ENCODE measurements at regions not wholly inside any gene's neighbourhood (a gene's known extent, or its start where the extent isn't known, plus 50 kb on each side); places are given as distances from the start of the nearest gene placed in this dataset.

DNA sequence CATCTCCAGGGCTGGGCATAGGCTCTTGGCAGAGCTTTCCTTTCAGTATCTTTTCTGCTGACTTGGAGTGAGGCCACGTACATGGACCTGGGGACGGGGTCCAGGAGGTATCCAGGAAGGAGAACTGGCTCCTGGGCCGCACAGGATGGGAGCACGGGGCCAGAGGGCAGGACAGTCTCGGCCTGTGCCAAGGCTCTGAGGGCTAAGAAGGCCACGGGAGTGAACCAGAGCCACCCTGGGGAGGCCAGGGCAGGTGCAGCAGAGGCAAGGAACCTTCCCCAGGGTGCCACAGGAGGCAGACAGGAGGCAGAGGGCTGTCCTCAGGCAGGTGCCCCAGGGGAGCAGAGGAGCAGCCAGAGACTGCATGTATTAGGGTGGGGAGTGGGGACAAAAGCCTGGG is 50.3 kb downstream of the PLXNA1 start:
- intact Hi-C loops (cut with DNase I) = no loop called here
- DNase-seq (ENCODE audit: low spot score) (no peak), ATAC-seq (no peak)

GRCh38 chr3:127033786-127034185 is 50.9 kb downstream of the PLXNA1 start:
- no peak for DNase-seq (ENCODE audit: low spot score)
- intact Hi-C loops (cut with DNase I) = no loop called here
- no peak for ATAC-seq

DNA sequence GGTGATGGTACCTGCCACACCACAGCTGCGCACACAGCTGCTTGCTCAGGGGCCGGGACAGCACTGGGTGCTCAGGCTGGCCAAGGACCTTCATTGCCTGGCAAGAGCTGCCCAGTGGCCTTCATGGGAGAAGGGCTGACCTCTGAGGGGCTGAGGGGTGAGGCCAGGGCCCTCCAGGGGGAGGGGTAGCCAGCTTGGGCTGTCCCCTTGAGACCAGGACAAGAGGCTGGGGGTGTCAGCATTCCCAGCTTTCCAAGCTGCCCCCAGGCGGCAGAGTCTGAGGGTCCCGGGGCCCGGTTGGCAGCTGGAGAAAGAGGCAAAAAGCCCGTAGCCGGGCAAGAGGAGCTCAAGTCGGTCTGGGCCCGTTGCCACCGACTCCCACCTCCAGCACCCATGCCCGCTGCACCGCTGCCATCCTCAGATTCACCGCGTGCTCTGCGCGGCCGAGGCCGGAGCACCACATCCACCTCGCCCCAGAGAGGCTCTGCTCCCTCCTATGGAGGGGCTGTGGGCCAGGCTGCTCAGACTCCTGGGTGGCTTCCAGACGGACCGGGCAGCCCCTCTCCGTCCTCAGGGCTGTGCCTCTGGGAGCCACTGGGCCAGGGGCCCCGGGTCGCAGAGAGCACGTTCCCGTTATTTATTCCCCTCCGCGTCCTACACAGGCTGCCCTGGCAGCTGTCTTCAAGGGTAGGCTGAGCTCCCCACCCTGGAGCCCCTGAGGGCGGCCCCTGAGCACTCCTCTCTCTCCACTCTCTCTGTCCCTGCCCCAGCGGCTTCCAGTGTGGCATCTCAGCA is 51.5 kb downstream of the PLXNA1 start:
- ATAC-seq (no peak), DNase-seq (ENCODE audit: low spot score) (no peak)
- intact Hi-C loops (cut with DNase I) = no loop called here

DNA sequence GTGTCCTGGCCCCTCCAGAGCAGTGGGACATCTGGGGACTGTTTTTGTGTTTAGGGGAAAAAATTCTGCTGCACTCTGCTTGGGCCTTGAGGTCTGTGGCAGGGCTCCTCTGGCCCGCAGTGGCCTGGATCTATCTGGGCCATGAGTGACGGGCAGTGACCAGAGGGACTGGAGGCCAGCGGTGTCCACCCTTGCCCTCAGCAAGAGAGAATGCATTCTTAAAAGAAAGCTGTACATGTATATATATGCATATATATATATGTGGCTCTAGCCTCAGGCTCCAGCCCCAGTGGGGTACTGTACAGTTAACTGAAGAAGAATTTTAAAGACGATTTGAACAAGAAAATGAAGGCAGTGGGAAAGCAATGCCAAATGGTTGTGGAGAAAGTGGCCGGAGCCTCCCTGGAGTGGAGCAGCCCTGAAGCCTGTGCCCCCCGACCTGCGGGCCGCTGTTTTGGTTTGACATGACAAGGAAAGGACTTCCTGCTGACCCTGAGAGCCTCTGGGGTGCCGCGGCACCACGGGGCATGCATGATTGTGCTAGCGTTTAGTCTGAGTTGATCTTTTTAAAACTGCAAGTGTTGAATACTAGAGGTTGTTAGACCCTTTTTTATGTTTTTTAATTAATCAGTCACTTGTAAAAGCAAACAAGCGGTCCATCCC is 52.2 kb downstream of the PLXNA1 start:
- ATAC-seq (no peak), DNase-seq (ENCODE audit: low spot score) (no peak)
- intact Hi-C loops (cut with DNase I) = no loop called here

GRCh38 chr3:127035677-127036076 is 52.8 kb downstream of the PLXNA1 start:
- intact Hi-C loops (cut with DNase I) = no loop called here
- ATAC-seq (peak; percentile 88), DNase-seq (ENCODE audit: low spot score) (peak; percentile 87)

- intact Hi-C loops (cut with DNase I) = no loop called here
- DNase-seq (ENCODE audit: low spot score) = peak; percentile 55
- peak; percentile 7 for ATAC-seq
These were observed 53.5 kb downstream of the PLXNA1 start for GRCh38 chr3:127036209-127037020.

GRCh38 chr3:127037021-127037400 is 54.1 kb downstream of the PLXNA1 start:
- peak; percentile 54 for DNase-seq (ENCODE audit: low spot score)
- intact Hi-C loops (cut with DNase I) = no loop called here
- no peak for ATAC-seq

DNA sequence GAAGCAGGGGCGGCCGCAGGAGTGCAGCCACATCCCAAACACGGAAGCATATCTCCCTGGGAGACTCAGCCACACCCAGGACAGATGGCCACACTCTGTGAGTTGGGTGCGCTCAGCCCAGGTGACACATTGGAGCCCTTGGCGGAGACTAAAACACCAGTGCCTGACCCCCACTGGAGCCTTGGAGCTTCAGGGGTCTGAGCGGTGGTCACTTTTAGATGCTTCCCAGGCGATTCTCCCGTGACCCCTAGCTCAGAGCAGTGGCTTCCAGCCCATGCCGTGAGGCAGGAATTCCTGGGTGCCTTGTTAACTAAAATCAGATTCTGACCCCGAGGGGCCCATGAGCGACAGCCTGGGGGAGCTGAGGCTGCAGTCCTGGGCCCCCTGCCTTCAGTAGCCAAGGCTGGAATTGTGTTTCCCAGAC is 54.5 kb downstream of the PLXNA1 start:
- no peak for ATAC-seq
- peak; percentile 47 for DNase-seq (ENCODE audit: low spot score)
- intact Hi-C loops (cut with DNase I) = no loop called here

DNA sequence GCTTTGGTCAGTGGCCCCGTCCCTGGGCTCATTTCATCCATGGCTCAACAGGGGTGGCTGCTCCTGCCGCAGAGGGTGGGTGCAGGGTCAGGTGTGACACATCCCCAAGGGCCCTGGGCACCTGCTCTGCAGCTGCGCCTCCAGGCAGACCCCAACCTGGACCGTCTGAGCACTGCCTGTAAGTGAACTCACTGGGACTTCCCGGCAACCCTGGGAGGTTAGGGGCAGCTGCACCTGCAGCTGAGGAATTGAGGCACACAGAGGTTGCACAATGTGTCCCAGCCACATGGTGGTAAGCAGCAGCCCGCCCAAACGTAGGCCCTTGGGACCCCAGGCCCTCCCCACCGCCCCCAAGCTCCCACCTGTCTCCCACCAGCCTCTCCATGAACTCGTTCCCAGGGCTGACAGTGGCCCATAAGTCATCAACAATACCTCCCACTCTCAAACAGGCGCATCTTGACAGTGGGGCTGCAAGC is 55.1 kb downstream of the PLXNA1 start:
- ATAC-seq = no peak
- intact Hi-C loops (cut with DNase I) = no loop called here
- peak; percentile 50 for DNase-seq (ENCODE audit: low spot score)

- intact Hi-C loops (cut with DNase I) = no loop called here
- DNase-seq (ENCODE audit: low spot score) (peak; percentile 36), ATAC-seq (no peak)
These were observed 55.6 kb downstream of the PLXNA1 start for GRCh38 chr3:127038466-127038865.

- DNase-seq (ENCODE audit: low spot score) = peak; percentile 35
- no peak for ATAC-seq
- intact Hi-C loops (cut with DNase I) = no loop called here
These were observed 56.1 kb downstream of the PLXNA1 start for GRCh38 chr3:127038923-127039581.

GRCh38 chr3:127039719-127040118 is 56.8 kb downstream of the PLXNA1 start:
- DNase-seq (ENCODE audit: low spot score) = peak; percentile 31
- no peak for ATAC-seq
- intact Hi-C loops (cut with DNase I) = no loop called here

- intact Hi-C loops (cut with DNase I) = no loop called here
- ATAC-seq (no peak), DNase-seq (ENCODE audit: low spot score) (no peak)
These were observed 57.3 kb downstream of the PLXNA1 start for GRCh38 chr3:127040216-127040615.

GRCh38 chr3:127041264-127041820 is 58.4 kb downstream of the PLXNA1 start:
- intact Hi-C loops (cut with DNase I) = no loop called here
- ATAC-seq (no peak), DNase-seq (ENCODE audit: low spot score) (peak; percentile 52)

DNA sequence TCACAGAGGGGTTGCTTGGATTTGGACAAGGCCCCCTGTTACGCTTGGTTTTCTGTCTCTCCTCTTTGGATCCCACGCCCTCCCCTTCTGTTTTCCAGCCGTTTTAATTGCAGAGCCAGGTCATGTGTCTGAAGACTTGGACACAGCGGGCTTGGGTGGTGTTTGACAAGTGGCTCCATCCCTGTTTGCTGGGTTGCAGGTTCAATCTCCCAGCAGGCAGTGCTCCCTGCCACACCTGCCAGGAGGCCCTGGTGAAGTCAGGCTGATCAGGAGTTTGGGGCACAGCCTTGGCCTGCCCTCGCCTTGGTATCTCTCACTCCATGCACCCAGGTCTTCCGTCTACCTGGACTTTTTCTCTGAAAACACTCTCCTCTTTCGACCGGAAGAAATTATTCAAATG is 59.0 kb downstream of the PLXNA1 start:
- ATAC-seq (no peak), DNase-seq (ENCODE audit: low spot score) (peak; percentile 42)
- intact Hi-C loops (cut with DNase I) = no loop called here

DNA sequence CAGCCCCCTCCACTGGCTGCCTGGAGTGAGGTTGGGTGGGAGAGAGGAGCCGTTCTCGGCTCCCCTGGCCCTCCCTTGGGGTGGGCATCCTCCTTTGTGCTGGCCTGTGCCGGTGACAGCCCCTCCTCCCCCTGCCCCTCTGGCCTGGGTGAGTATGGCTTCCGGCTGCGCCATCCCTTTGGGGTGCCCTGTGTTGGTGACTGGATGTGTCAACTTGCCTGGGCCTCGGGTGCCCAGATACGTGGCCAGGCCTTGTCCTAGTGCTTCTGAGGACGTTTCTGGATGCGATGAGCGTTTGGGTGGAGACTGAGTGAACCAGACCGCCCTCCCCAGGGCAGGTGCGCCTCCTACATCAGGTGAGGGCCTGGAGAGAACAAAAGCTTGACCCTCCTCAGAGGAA is 59.7 kb downstream of the PLXNA1 start:
- DNase-seq (ENCODE audit: low spot score) = peak; percentile 52
- intact Hi-C loops (cut with DNase I) = no loop called here
- ATAC-seq = no peak

GRCh38 chr3:127043041-127043641 is 60.2 kb downstream of the PLXNA1 start:
- peak; percentile 44 for ATAC-seq
- intact Hi-C loops (cut with DNase I) = no loop called here
- peak; percentile 56 for DNase-seq (ENCODE audit: low spot score)

- intact Hi-C loops (cut with DNase I) = no loop called here
These were observed 61.0 kb downstream of the PLXNA1 start for GRCh38 chr3:127043731-127044510.

More at GRCh38 chr3:127043731-127044510, 61.0 kb downstream of the PLXNA1 start:
- ATAC-seq (peak; percentile 34), DNase-seq (ENCODE audit: low spot score) (peak; percentile 44)

All from sciatic nerve (tissue), 2 donors.